Colonic mucosa (tissue), 4 donors: ENCODE measurements at regions not wholly inside any gene's neighbourhood (a gene's known extent, or its start where the extent isn't known, plus 50 kb on each side); places are given as distances from the start of the nearest gene placed in this dataset.

Experiments used
- DNase-seq: peaks from one replicate; pipeline ENCODE4 v3.0.0-alpha.2; 2020
- H3K27ac ChIP-seq: fragments of 200-600 bp; one replicate; pipeline ENCODE4 v1.8.0; 2021
- H3K27me3 ChIP-seq: fragments of 200-600 bp; one replicate; pipeline ENCODE4 v1.8.0; 2021
- H3K36me3 ChIP-seq: fragments of 200-600 bp; one replicate; pipeline ENCODE4 v1.8.0; 2021
- H3K4me1 ChIP-seq: fragments of 200-600 bp; one replicate; pipeline ENCODE4 v1.8.0; 2021; ENCODE audit warnings: mild to moderate bottlenecking
- H3K4me3 ChIP-seq: fragments of 200-600 bp; one replicate; pipeline ENCODE4 v1.8.0; 2021
- H3K9ac ChIP-seq, 2 donors: one replicate each; pipeline ENCODE4 v1.7.0; 2013; ENCODE audit warnings: control low read depth in 2 of 2, low read depth in 2 of 2, low read length in 2 of 2
- H3K9me3 ChIP-seq: fragments of 200-600 bp; one replicate; pipeline ENCODE4 v1.8.0; 2021
- CTCF ChIP-seq: fragments of 200-600 bp; IDR thresholded peaks from one replicate; pipeline ENCODE4 v1.8.0; 2022; ENCODE audit warnings: antibody characterized with exemption, mild to moderate bottlenecking
- intact Hi-C: fragments of 100-400 bp; cut with DNase I; formaldehyde crosslinking; loops from one replicate; pipeline ENCODE4 v1.14.1; 2022
- donor health status: healthy.
- donor health status: DM: no; HTN: no; CAD: no.
- donor health status: DM: no; HTN: no; CAD: no.

- H3K9me3 ChIP-seq = no peaks in the 10 kb centered on the region
- H3K9ac ChIP-seq = no peak overlapping the region
- peak overlapping the region; percentile 35 for H3K27ac ChIP-seq
- intact Hi-C loops = no loop called here
- DNase-seq = no peak
- H3K4me3 ChIP-seq = no peak overlapping the region
- no peaks in the 10 kb centered on the region for H3K27me3 ChIP-seq
- no peaks in the 10 kb centered on the region for H3K36me3 ChIP-seq
- no peaks in the 10 kb centered on the region for H3K4me1 ChIP-seq
- no peak for TF ChIP-seq CTCF
Measured at GRCh38 chr11:104704888-104705287, 193.4 kb downstream of the CASP12 start.

- Histone ChIP-seq H3K27me3 (no peaks in the 10 kb centered on the region), H3K9ac (no peak overlapping the region), H3K9me3 (no peaks in the 10 kb centered on the region), H3K27ac (peak overlapping the region; percentile 35), H3K36me3 (no peaks in the 10 kb centered on the region), H3K4me3 (no peak overlapping the region), H3K4me1 (no peaks in the 10 kb centered on the region)
- intact Hi-C loops = no loop called here
- TF ChIP-seq CTCF = no peak
- no peak for DNase-seq
Measured at GRCh38 chr11:104704146-104704830, 194.0 kb downstream of the CASP12 start.

GRCh38 chr11:104700609-104701008, 197.7 kb downstream of the CASP12 start:
- Histone ChIP-seq H3K4me1 (no peaks in the 10 kb centered on the region), H3K4me3 (no peak overlapping the region), H3K9ac (no peak overlapping the region), H3K27me3 (no peaks in the 10 kb centered on the region), H3K9me3 (no peaks in the 10 kb centered on the region), H3K27ac (no peak overlapping the region), H3K36me3 (no peaks in the 10 kb centered on the region)
- no peak for TF ChIP-seq CTCF
- intact Hi-C loops = no loop called here
- no peak for DNase-seq

- Histone ChIP-seq H3K36me3 (no peaks in the 10 kb centered on the region), H3K4me1 (no peaks in the 10 kb centered on the region), H3K9ac (no peak overlapping the region), H3K27me3 (no peaks in the 10 kb centered on the region), H3K27ac (no peak overlapping the region), H3K9me3 (no peaks in the 10 kb centered on the region), H3K4me3 (no peak overlapping the region)
- no peak for TF ChIP-seq CTCF
- intact Hi-C loops = no loop called here
- DNase-seq = no peak
Measured at GRCh38 chr11:104699981-104700380, 198.3 kb downstream of the CASP12 start.

GRCh38 chr11:104695065-104695463, 203.2 kb downstream of the CASP12 start:
- intact Hi-C loops = no loop called here
- H3K4me1 ChIP-seq = no peaks in the 10 kb centered on the region
- DNase-seq = no peak
- H3K9me3 ChIP-seq = no peaks in the 10 kb centered on the region
- no peak overlapping the region for H3K27ac ChIP-seq
- TF ChIP-seq CTCF = no peak
- no peak overlapping the region for H3K9ac ChIP-seq
- H3K4me3 ChIP-seq = no peak overlapping the region
- no peaks in the 10 kb centered on the region for H3K36me3 ChIP-seq
- H3K27me3 ChIP-seq = no peaks in the 10 kb centered on the region
